ENCODE measurements at regions not wholly inside any gene's neighbourhood (a gene's known extent, or its start where the extent isn't known, plus 50 kb on each side); places are given as distances from the start of the nearest gene placed in this dataset.
A peak's percentile ranks its signal among the peaks of the same experiment; 100 is the strongest.

- DNase-seq, result no peak
- WGBS, 2 donors, result 60 to 75% methylated on average over 4 of the region's 4 CpGs
- ATAC-seq (ENCODE audit: insufficient read depth, low FRiP score), result no peak
- Histone ChIP-seq H3K4me3 (no peak overlapping the region), H3K9ac (ENCODE audit: insufficient read depth in 1 of 2, low read length in 2 of 2) (no peak overlapping the region), H3K9me3 (ENCODE audit: control insufficient read depth in 4 of 4, insufficient read depth in 3 of 4, low read length in 3 of 4) (no peaks in the 10 kb centered on the region), H3K4me1 (ENCODE audit: control insufficient read depth in 5 of 5, insufficient read depth in 5 of 5, low read length in 5 of 5) (no peaks in the 10 kb centered on the region), H3K27me3 (ENCODE audit: control insufficient read depth in 3 of 3, insufficient read depth in 3 of 3, low read length in 2 of 3) (no peaks in the 10 kb centered on the region), H3K27ac (ENCODE audit: low read depth in 1 of 2, low read length in 1 of 2) (no peak overlapping the region), H3K36me3 (ENCODE audit: control insufficient read depth in 4 of 4, insufficient read depth in 4 of 4, low read length in 4 of 4) (no peaks in the 10 kb centered on the region)
- no peak for TF ChIP-seq CTCF (IDR thresholded peaks at IDR 0.05; ENCODE audit: control extremely low read depth, extremely low read depth)
Observed at GRCh38 chr2:107361751-107362381, 464.8 kb upstream of the RGPD4 start.

- H3K4me1 ChIP-seq (ENCODE audit: control insufficient read depth in 5 of 5, insufficient read depth in 5 of 5, low read length in 5 of 5), result no peaks in the 10 kb centered on the region
- 90 to 95% methylated on average over 1 of the region's 1 CpG for WGBS, 2 donors
- ATAC-seq (ENCODE audit: insufficient read depth, low FRiP score) (no peak), DNase-seq (peak in 1 of 3 donors; percentile 0)
- no peak overlapping the region for H3K4me3 ChIP-seq
- no peaks in the 10 kb centered on the region for H3K9me3 ChIP-seq (ENCODE audit: control insufficient read depth in 4 of 4, insufficient read depth in 3 of 4, low read length in 3 of 4)
- H3K27me3 ChIP-seq (ENCODE audit: control insufficient read depth in 3 of 3, insufficient read depth in 3 of 3, low read length in 2 of 3), result no peaks in the 10 kb centered on the region
- H3K27ac ChIP-seq (ENCODE audit: low read depth in 1 of 2, low read length in 1 of 2), result no peak overlapping the region
- no peaks in the 10 kb centered on the region for H3K36me3 ChIP-seq (ENCODE audit: control insufficient read depth in 4 of 4, insufficient read depth in 4 of 4, low read length in 4 of 4)
- no peak overlapping the region for H3K9ac ChIP-seq (ENCODE audit: insufficient read depth in 1 of 2, low read length in 2 of 2)
- no peak for TF ChIP-seq CTCF (IDR thresholded peaks at IDR 0.05; ENCODE audit: control extremely low read depth, extremely low read depth)
Observed at GRCh38 chr2:107362993-107363392, 463.7 kb upstream of the RGPD4 start.

GRCh38 chr2:107363806-107364205 is 462.9 kb upstream of the RGPD4 start:
- no peaks in the 10 kb centered on the region for H3K9me3 ChIP-seq (ENCODE audit: control insufficient read depth in 4 of 4, insufficient read depth in 3 of 4, low read length in 3 of 4)
- ATAC-seq (ENCODE audit: insufficient read depth, low FRiP score) (no peak), DNase-seq (no peak)
- no peak overlapping the region for H3K27ac ChIP-seq (ENCODE audit: low read depth in 1 of 2, low read length in 1 of 2)
- WGBS, 2 donors, result 91 to 100% methylated on average over 2 of the region's 2 CpGs
- no peak overlapping the region for H3K9ac ChIP-seq (ENCODE audit: insufficient read depth in 1 of 2, low read length in 2 of 2)
- H3K4me1 ChIP-seq (ENCODE audit: control insufficient read depth in 5 of 5, insufficient read depth in 5 of 5, low read length in 5 of 5), result no peaks in the 10 kb centered on the region
- no peak overlapping the region for H3K4me3 ChIP-seq
- H3K36me3 ChIP-seq (ENCODE audit: control insufficient read depth in 4 of 4, insufficient read depth in 4 of 4, low read length in 4 of 4), result no peaks in the 10 kb centered on the region
- TF ChIP-seq CTCF (IDR thresholded peaks at IDR 0.05; ENCODE audit: control extremely low read depth, extremely low read depth), result no peak
- H3K27me3 ChIP-seq (ENCODE audit: control insufficient read depth in 3 of 3, insufficient read depth in 3 of 3, low read length in 2 of 3), result no peaks in the 10 kb centered on the region
